ENCODE measurements at regions not wholly inside any gene's neighbourhood (a gene's known extent, or its start where the extent isn't known, plus 50 kb on each side); places are given as distances from the start of the nearest gene placed in this dataset.

- no peaks in the 10 kb centered on the region for H3K9me2 ChIP-seq (replicated peaks; ENCODE audit: control insufficient read depth, low read length)
- no peak overlapping the region for H3K4me2 ChIP-seq (ENCODE audit: low read length)
- no peaks in the 10 kb centered on the region for H3K4me1 ChIP-seq (ENCODE audit: control insufficient read depth, low read length)
- H3K79me2 ChIP-seq (ENCODE audit: control insufficient read depth, low read length) = no peaks in the 10 kb centered on the region
- TF ChIP-seq EZH2phosphoT487 (IDR thresholded peaks at IDR 0.05; ENCODE audit: borderline replicate concordance, low read length) = no peak
- TF ChIP-seq CTCF (IDR thresholded peaks at IDR 0.05; ENCODE audit: low read depth, low read length, poor library complexity, severe bottlenecking) = no peak
- H3K9me3 ChIP-seq (ENCODE audit: control insufficient read depth, insufficient read depth, low read length) = no peaks in the 10 kb centered on the region
- no peaks in the 10 kb centered on the region for H3F3A ChIP-seq (ENCODE audit: control insufficient read depth, insufficient read depth)
- no peaks in the 10 kb centered on the region for H4K20me1 ChIP-seq (ENCODE audit: control insufficient read depth, insufficient read depth, low read depth, low read length)
- no peak overlapping the region for H3K4me3 ChIP-seq (ENCODE audit: low read length)
- H3K27me3 ChIP-seq (ENCODE audit: control insufficient read depth, low read length) = peaks cover 21% of the 10 kb centered on the region
- H3K36me3 ChIP-seq (ENCODE audit: control insufficient read depth, low read length) = no peaks in the 10 kb centered on the region
- H3K27ac ChIP-seq (ENCODE audit: low read depth, low read length) = no peak overlapping the region
Measured at GRCh38 chr11:64469288-64469687, 86.5 kb upstream of the SLC22A11 start.

- no peaks in the 10 kb centered on the region for H3K9me3 ChIP-seq (ENCODE audit: control insufficient read depth, insufficient read depth, low read length)
- no peaks in the 10 kb centered on the region for H4K20me1 ChIP-seq (ENCODE audit: control insufficient read depth, insufficient read depth, low read depth, low read length)
- no peak overlapping the region for H3K4me3 ChIP-seq (ENCODE audit: low read length)
- no peaks in the 10 kb centered on the region for H3K9me2 ChIP-seq (replicated peaks; ENCODE audit: control insufficient read depth, low read length)
- H3K27ac ChIP-seq (ENCODE audit: low read depth, low read length) = no peak overlapping the region
- H3K4me1 ChIP-seq (ENCODE audit: control insufficient read depth, low read length) = no peaks in the 10 kb centered on the region
- H3F3A ChIP-seq (ENCODE audit: control insufficient read depth, insufficient read depth) = no peaks in the 10 kb centered on the region
- peaks cover 17% of the 10 kb centered on the region for H3K27me3 ChIP-seq (ENCODE audit: control insufficient read depth, low read length)
- no peaks in the 10 kb centered on the region for H3K79me2 ChIP-seq (ENCODE audit: control insufficient read depth, low read length)
- no peak for TF ChIP-seq EZH2phosphoT487 (IDR thresholded peaks at IDR 0.05; ENCODE audit: borderline replicate concordance, low read length)
- TF ChIP-seq CTCF (IDR thresholded peaks at IDR 0.05; ENCODE audit: low read depth, low read length, poor library complexity, severe bottlenecking) = no peak
- no peak overlapping the region for H3K4me2 ChIP-seq (ENCODE audit: low read length)
- H3K36me3 ChIP-seq (ENCODE audit: control insufficient read depth, low read length) = no peaks in the 10 kb centered on the region
Measured at GRCh38 chr11:64472593-64473455, 82.9 kb upstream of the SLC22A11 start.

- TF ChIP-seq CTCF (IDR thresholded peaks at IDR 0.05; ENCODE audit: low read depth, low read length, poor library complexity, severe bottlenecking) = no peak
- TF ChIP-seq EZH2phosphoT487 (IDR thresholded peaks at IDR 0.05; ENCODE audit: borderline replicate concordance, low read length) = no peak
- peaks cover 4% of the 10 kb centered on the region for H3K27me3 ChIP-seq (ENCODE audit: control insufficient read depth, low read length)
- no peaks in the 10 kb centered on the region for H3K79me2 ChIP-seq (ENCODE audit: control insufficient read depth, low read length)
- H3K27ac ChIP-seq (ENCODE audit: low read depth, low read length) = no peak overlapping the region
- no peaks in the 10 kb centered on the region for H3K36me3 ChIP-seq (ENCODE audit: control insufficient read depth, low read length)
- H3F3A ChIP-seq (ENCODE audit: control insufficient read depth, insufficient read depth) = no peaks in the 10 kb centered on the region
- no peak overlapping the region for H3K4me2 ChIP-seq (ENCODE audit: low read length)
- H3K4me1 ChIP-seq (ENCODE audit: control insufficient read depth, low read length) = no peaks in the 10 kb centered on the region
- H3K9me3 ChIP-seq (ENCODE audit: control insufficient read depth, insufficient read depth, low read length) = no peaks in the 10 kb centered on the region
- no peak overlapping the region for H3K4me3 ChIP-seq (ENCODE audit: low read length)
- no peaks in the 10 kb centered on the region for H3K9me2 ChIP-seq (replicated peaks; ENCODE audit: control insufficient read depth, low read length)
- no peaks in the 10 kb centered on the region for H4K20me1 ChIP-seq (ENCODE audit: control insufficient read depth, insufficient read depth, low read depth, low read length)
Measured at GRCh38 chr11:64474680-64475079, 81.1 kb upstream of the SLC22A11 start.

Data from DOHH2 (cell line).